HEK293T (cell line): ENCODE measurements at regions not wholly inside any gene's neighbourhood (a gene's known extent, or its start where the extent isn't known, plus 50 kb on each side); places are given as distances from the start of the nearest gene placed in this dataset.

Source experiments
- ARNT ChIP-seq: fragments of 450-650 bp; IDR thresholded peaks from 2 replicates; pipeline ENCODE4 v1.6.1; 2017; ENCODE audit warnings: mild to moderate bottlenecking
- BHLHE40 ChIP-seq: fragments of 450-650 bp; IDR thresholded peaks from 2 replicates; pipeline ENCODE4 v1.6.1; 2016; ENCODE audit warnings: mild to moderate bottlenecking, moderate library complexity, borderline replicate concordance
- CTBP1 ChIP-seq: fragments of 450-650 bp; IDR thresholded peaks from 2 replicates; pipeline ENCODE4 v1.6.1; 2016; ENCODE audit warnings: borderline replicate concordance
- ELF4 ChIP-seq: fragments of 450-650 bp; IDR thresholded peaks from 2 replicates; pipeline ENCODE4 v1.6.1; 2017; ENCODE audit warnings: antibody characterized with exemption
- FOXK2 ChIP-seq: fragments of 450-650 bp; IDR thresholded peaks from 2 replicates; pipeline ENCODE4 v1.6.1; 2016; ENCODE audit warnings: mild to moderate bottlenecking
- FOXM1 ChIP-seq: fragments of 450-650 bp; IDR thresholded peaks from 2 replicates; pipeline ENCODE4 v1.6.1; 2017; ENCODE audit warnings: mild to moderate bottlenecking, borderline replicate concordance
- HDGF ChIP-seq: fragments of 450-650 bp; IDR thresholded peaks from 2 replicates; pipeline ENCODE4 v1.6.1; 2017; ENCODE audit warnings: antibody characterized with exemption, borderline replicate concordance
- L3MBTL2 ChIP-seq: fragments of 450-650 bp; conservative IDR thresholded peaks from 2 replicates; pipeline ENCODE4 v1.6.1; 2016; ENCODE audit warnings: mild to moderate bottlenecking
- LEF1 ChIP-seq: fragments of 450-650 bp; IDR thresholded peaks from 2 replicates; pipeline ENCODE4 v1.6.1; 2017; ENCODE audit warnings: mild to moderate bottlenecking, borderline replicate concordance
- NFRKB ChIP-seq: fragments of 450-650 bp; IDR thresholded peaks from 2 replicates; pipeline ENCODE4 v1.6.1; 2016; ENCODE audit warnings: mild to moderate bottlenecking, moderate library complexity
- SP1 ChIP-seq: fragments of 450-650 bp; IDR thresholded peaks from 2 replicates; pipeline ENCODE4 v1.6.1; 2017
- SUZ12 ChIP-seq: fragments of 450-650 bp; IDR thresholded peaks from 2 replicates; pipeline ENCODE4 v1.6.1; 2016; ENCODE audit warnings: mild to moderate bottlenecking
- TARDBP ChIP-seq: fragments of 450-650 bp; IDR thresholded peaks from 2 replicates; pipeline ENCODE4 v1.6.1; 2016
- TF ChIP-seq, protein P1 (sequence below): fragments of 450-650 bp; IDR thresholded peaks from 2 replicates; pipeline ENCODE4 v1.6.1; 2016

DNA sequence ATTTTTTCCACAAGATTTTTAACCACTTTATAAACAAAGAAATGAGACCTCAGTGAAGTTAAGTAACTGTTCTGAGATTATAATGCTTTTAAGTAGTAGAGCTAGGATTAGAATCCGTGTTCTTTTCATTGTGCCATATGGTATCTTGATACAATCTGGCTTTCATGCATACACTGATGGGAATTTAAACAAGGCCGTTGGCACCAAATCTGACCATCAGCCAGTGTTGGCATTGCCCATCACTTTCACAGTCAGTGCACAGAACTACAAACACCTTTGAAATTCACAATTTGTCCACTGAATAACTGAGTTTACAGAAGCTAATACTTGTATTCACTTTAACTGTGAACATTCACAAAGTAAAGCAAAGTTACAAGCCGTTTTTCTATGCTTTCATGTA, 1228.0 kb downstream of the TBC1D22A start:
- no peak for TF ChIP-seq SUZ12
- no peak for TF ChIP-seq ARNT
- TF ChIP-seq LEF1 = no peak
- TF ChIP-seq TARDBP = no peak
- no peak for TF ChIP-seq NFRKB
- TF ChIP-seq, protein P1, sequence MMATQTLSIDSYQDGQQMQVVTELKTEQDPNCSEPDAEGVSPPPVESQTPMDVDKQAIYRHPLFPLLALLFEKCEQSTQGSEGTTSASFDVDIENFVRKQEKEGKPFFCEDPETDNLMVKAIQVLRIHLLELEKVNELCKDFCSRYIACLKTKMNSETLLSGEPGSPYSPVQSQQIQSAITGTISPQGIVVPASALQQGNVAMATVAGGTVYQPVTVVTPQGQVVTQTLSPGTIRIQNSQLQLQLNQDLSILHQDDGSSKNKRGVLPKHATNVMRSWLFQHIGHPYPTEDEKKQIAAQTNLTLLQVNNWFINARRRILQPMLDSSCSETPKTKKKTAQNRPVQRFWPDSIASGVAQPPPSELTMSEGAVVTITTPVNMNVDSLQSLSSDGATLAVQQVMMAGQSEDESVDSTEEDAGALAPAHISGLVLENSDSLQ = no peak
- no peak for TF ChIP-seq FOXK2
- TF ChIP-seq L3MBTL2 = no peak
- no peak for TF ChIP-seq FOXM1
- no peak for TF ChIP-seq BHLHE40
- TF ChIP-seq HDGF = no peak
- TF ChIP-seq CTBP1 = no peak
- TF ChIP-seq ELF4 = no peak
- TF ChIP-seq SP1 = no peak
